H1 (cell line): ENCODE measurements at regions not wholly inside any gene's neighbourhood (a gene's known extent, or its start where the extent isn't known, plus 50 kb on each side); places are given as distances from the start of the nearest gene placed in this dataset.

ENCODE experiments used
- CTCF ChIA-PET: fragments of 300-600 bp; sonication (Branson Sonifier 250); formaldehyde crosslinking; loops from one replicate; lab custom pipeline; 2021; ENCODE audit not compliant: partially characterized antibody; lab: Charles Lee
- POLR2A ChIA-PET: fragments of 300-600 bp; sonication (Branson Sonifier 250); formaldehyde crosslinking; loops from one replicate; lab custom pipeline; 2021; ENCODE audit warnings: inconsistent platforms; ENCODE audit not compliant: partially characterized antibody; lab: Charles Lee
- DNase-seq, 2 experiments: peaks; one replicate each; pipeline versions ENCODE4 v3.0.0 to v3.0.0-alpha.2; 2010 to 2022; ENCODE audit warnings: low spot score in 2 of 2, low read depth in 1 of 2, mixed read lengths in 1 of 2
- FAIRE-seq: peaks from 2 replicates; lab custom pipeline; 2011; peaks lifted over from hg19 to GRCh38; lab: Jason Lieb, UNC
- H2AFZ ChIP-seq: 2 replicates; pipeline ENCODE4 v1.8.1; 2012; ENCODE audit warnings: low read length, inconsistent platforms
- H2AK5ac ChIP-seq: 2 replicates; pipeline ENCODE4 v1.6.1; 2013; ENCODE audit warnings: low read depth, low read length
- H2BK120ac ChIP-seq: replicated peaks from 2 replicates; pipeline ENCODE3; 2013; ENCODE audit warnings: low read depth, low read length, inconsistent platforms
- H2BK12ac ChIP-seq: 2 replicates; pipeline ENCODE4 v1.6.1; 2013; ENCODE audit warnings: low read depth, low read length
- H2BK15ac ChIP-seq: 2 replicates; pipeline ENCODE4 v1.6.1; 2013; ENCODE audit warnings: low read length
- H2BK20ac ChIP-seq: 2 replicates; pipeline ENCODE4 v1.6.1; 2013; ENCODE audit warnings: low read length
- H2BK5ac ChIP-seq: 2 replicates; pipeline ENCODE4 v1.6.1; 2013; ENCODE audit warnings: low read depth, low read length
- H3K14ac ChIP-seq: 2 replicates; pipeline ENCODE4 v1.6.1; 2013; ENCODE audit warnings: inconsistent platforms; ENCODE audit not compliant: insufficient read length
- H3K18ac ChIP-seq: 2 replicates; pipeline ENCODE4 v1.6.1; 2013; ENCODE audit warnings: low read length; ENCODE audit errors: extremely low read depth
- H3K23ac ChIP-seq: 2 replicates; pipeline ENCODE4 v1.6.1; 2013; ENCODE audit warnings: inconsistent platforms; ENCODE audit not compliant: insufficient read length
- H3K23me2 ChIP-seq: 2 replicates; pipeline ENCODE4 v1.6.1; 2013; ENCODE audit warnings: low read depth, low read length
- H3K27ac ChIP-seq: 2 replicates; pipeline ENCODE4 v1.6.1; 2011; ENCODE audit warnings: low read depth, low read length, inconsistent platforms
- H3K27me3 ChIP-seq, 4 experiments: replicated peaks in 1 of 4; 1 replicate in 1 of 4; 2 replicates in 3 of 4; pipeline versions ENCODE4 v1.6.1 to v1.8.1; 2011 to 2013; ENCODE audit warnings: low read length in 3 of 4, mild to moderate bottlenecking in 3 of 4, inconsistent platforms in 2 of 4, mixed read lengths in 2 of 4, moderate library complexity in 1 of 4; ENCODE audit not compliant: control insufficient read depth in 3 of 4, insufficient read depth in 3 of 4; ENCODE audit errors: extremely low read depth in 1 of 4
- H3K36me3 ChIP-seq, 4 experiments: 2 replicates each; pipeline versions ENCODE4 v1.6.1 to v1.8.1; 2011 to 2013; ENCODE audit warnings: mild to moderate bottlenecking in 4 of 4, low read length in 3 of 4, moderate library complexity in 2 of 4, control low read depth in 1 of 4, inconsistent platforms in 1 of 4; ENCODE audit not compliant: insufficient read depth in 4 of 4, control insufficient read depth in 2 of 4
- H3K4ac ChIP-seq: replicated peaks from 2 replicates; pipeline ENCODE3; 2013; ENCODE audit warnings: low read length, low read depth, mixed read lengths, inconsistent platforms; ENCODE audit not compliant: insufficient read length
- H3K4me1 ChIP-seq, 4 experiments: replicated peaks in 1 of 4; 1 replicate in 1 of 4; 2 replicates in 3 of 4; pipeline versions ENCODE4 v1.6.1 to v1.8.1; 2011 to 2013; ENCODE audit warnings: low read length in 3 of 4, inconsistent platforms in 2 of 4, mixed read lengths in 1 of 4; ENCODE audit not compliant: insufficient read depth in 4 of 4, control insufficient read depth in 3 of 4
- H3K4me2 ChIP-seq, 2 experiments: 2 replicates each; pipeline versions ENCODE4 v1.6.1 to v1.8.1; 2011 to 2013; ENCODE audit warnings: low read depth in 2 of 2, low read length in 2 of 2, control low read depth in 1 of 2, inconsistent platforms in 1 of 2, mild to moderate bottlenecking in 1 of 2; ENCODE audit not compliant: insufficient read depth in 1 of 2
- H3K4me3 ChIP-seq, 4 experiments: fragments of 200-600, 300-600 bp in 1 of 4; sonication (generic), shearing (Covaris generic), sonication (Bioruptor Twin) in 1 of 4; 2 replicates each; pipeline versions ENCODE4 v1.5.1 to v1.8.1; 2011 to 2016; ENCODE audit warnings: low read length in 4 of 4, low read depth in 3 of 4, control low read depth in 2 of 4, inconsistent platforms in 2 of 4, mild to moderate bottlenecking in 2 of 4, mixed read lengths in 1 of 4, moderate library complexity in 1 of 4; ENCODE audit not compliant: insufficient read depth in 2 of 4; ENCODE audit errors: extremely low read depth in 1 of 4
- H3K56ac ChIP-seq: replicated peaks from 2 replicates; pipeline ENCODE3; 2013; ENCODE audit warnings: low read depth, mild to moderate bottlenecking, mixed read lengths, low read length, inconsistent platforms; ENCODE audit not compliant: insufficient read length
- H3K79me1 ChIP-seq: 2 replicates; pipeline ENCODE4 v1.6.1; 2013; ENCODE audit warnings: low read depth, low read length, control low read depth
- H3K79me2 ChIP-seq, 2 experiments: 2 replicates each; pipeline versions ENCODE4 v1.6.1 to v1.8.1; 2012 to 2013; ENCODE audit warnings: low read length in 2 of 2, mild to moderate bottlenecking in 2 of 2, inconsistent platforms in 1 of 2; ENCODE audit not compliant: insufficient read depth in 2 of 2, control insufficient read depth in 1 of 2
- H3K9ac ChIP-seq, 4 experiments: replicated peaks in 1 of 4; 1 replicate in 1 of 4; 2 replicates in 3 of 4; pipeline versions ENCODE4 v1.6.1 to v1.8.1; 2011 to 2013; ENCODE audit warnings: low read depth in 3 of 4, low read length in 3 of 4, control low read depth in 2 of 4, mild to moderate bottlenecking in 2 of 4, moderate library complexity in 2 of 4, inconsistent platforms in 1 of 4; ENCODE audit errors: extremely low read depth in 1 of 4
- H3K9me3 ChIP-seq, 2 experiments: 2 replicates each; pipeline versions ENCODE4 v1.6.1 to v1.8.1; 2012 to 2013; ENCODE audit warnings: mild to moderate bottlenecking in 2 of 2, moderate library complexity in 2 of 2, control low read depth in 1 of 2, inconsistent platforms in 1 of 2, low read depth in 1 of 2, low read length in 1 of 2, mixed read lengths in 1 of 2; ENCODE audit not compliant: insufficient read depth in 2 of 2
- H4K20me1 ChIP-seq, 2 experiments: replicated peaks in 1 of 2; 2 replicates each; pipeline versions ENCODE3 to v1.8.1; 2011 to 2013; ENCODE audit warnings: inconsistent platforms in 2 of 2, low read length in 2 of 2, mild to moderate bottlenecking in 1 of 2; ENCODE audit not compliant: insufficient read depth in 2 of 2, control insufficient read depth in 1 of 2
- H4K5ac ChIP-seq: 2 replicates; pipeline ENCODE4 v1.6.1; 2013; ENCODE audit warnings: low read length, low read depth, mixed read lengths, inconsistent platforms; ENCODE audit not compliant: insufficient read length
- H4K8ac ChIP-seq: 2 replicates; pipeline ENCODE4 v1.8.0; 2013; ENCODE audit warnings: mild to moderate bottlenecking, moderate library complexity, low read length, inconsistent platforms; ENCODE audit not compliant: insufficient read depth; ENCODE audit errors: extremely low read depth
- H4K91ac ChIP-seq: replicated peaks from 2 replicates; pipeline ENCODE3; 2013; ENCODE audit warnings: low read length, mixed read lengths, inconsistent platforms; ENCODE audit not compliant: insufficient read length
- ASH2L ChIP-seq: fragments of 200-600, 300-600 bp; sonication (generic); IDR thresholded peaks from one replicate; pipeline ENCODE4 v1.7.1; 2017; ENCODE audit warnings: low read length
- BACH1 ChIP-seq: IDR thresholded peaks from 2 replicates; pipeline ENCODE4 v1.6.1; 2012; ENCODE audit warnings: low read length, improper control_type of control experiment
- CEBPB ChIP-seq: IDR thresholded peaks from 2 replicates; pipeline ENCODE4 v1.6.1; 2012; ENCODE audit warnings: low read depth, low read length
- CHD2 ChIP-seq: IDR thresholded peaks from 2 replicates; pipeline ENCODE4 v1.6.1; 2012; ENCODE audit warnings: low read length, improper control_type of control experiment
- CREB1 ChIP-seq: IDR thresholded peaks from 2 replicates; pipeline ENCODE4 v1.6.1; 2012; ENCODE audit warnings: inconsistent platforms
- EP300 ChIP-seq, 2 experiments: IDR thresholded peaks; 1 replicate in 1 of 2; 2 replicates in 1 of 2; pipeline ENCODE4 v1.6.1; 2011 to 2012; ENCODE audit warnings: low read depth in 2 of 2, low read length in 2 of 2, mild to moderate bottlenecking in 2 of 2, borderline replicate concordance in 1 of 2, inconsistent platforms in 1 of 2, moderate library complexity in 1 of 2
- HDAC2 ChIP-seq, 2 experiments: fragments of 300-600 bp in 1 of 2; sonication (generic) in 1 of 2; IDR thresholded peaks; 2 replicates each; pipeline ENCODE4 v1.6.1; 2011 to 2012; ENCODE audit warnings: low read depth in 2 of 2, low read length in 2 of 2, mild to moderate bottlenecking in 2 of 2, moderate library complexity in 2 of 2, borderline replicate concordance in 1 of 2, inconsistent platforms in 1 of 2
- RAD21 ChIP-seq, 2 experiments: IDR thresholded peaks in 1 of 2; conservative IDR thresholded peaks in 1 of 2; 2 replicates each; pipeline ENCODE4 v1.6.1; 2011; ENCODE audit warnings: low read depth in 2 of 2, low read length in 2 of 2, improper control_type of control experiment in 1 of 2, inconsistent platforms in 1 of 2, mild to moderate bottlenecking in 1 of 2, moderate library complexity in 1 of 2
- RBBP5 ChIP-seq: IDR thresholded peaks from 2 replicates; pipeline ENCODE4 v1.7.1; 2012; ENCODE audit warnings: low read depth, mild to moderate bottlenecking, inconsistent platforms, low read length, moderate library complexity, borderline replicate concordance
- SP1 ChIP-seq: IDR thresholded peaks from 2 replicates; pipeline ENCODE4 v1.6.1; 2011; ENCODE audit warnings: low read depth, low read length
- TEAD4 ChIP-seq: IDR thresholded peaks from 2 replicates; pipeline ENCODE4 v1.6.1; 2012; ENCODE audit warnings: low read depth, low read length, inconsistent platforms, mixed read lengths
- ZNF274 ChIP-seq: IDR thresholded peaks from 2 replicates; pipeline ENCODE4 v1.7.0; 2012; ENCODE audit warnings: low read length, borderline replicate concordance; ENCODE audit errors: extremely low read depth
- WGBS, 2 experiments: shearing (Covaris generic) in 1 of 2; methylation state at CpG; one replicate each; pipeline versions ENCODE4 v1.1.6 to v1.1.7; 2013 to 2015; ENCODE audit warnings: low lambda C conversion rate in 2 of 2, mixed read lengths in 2 of 2, inconsistent platforms in 1 of 2, low coverage in 1 of 2, missing lambda C conversion rate in 1 of 2; ENCODE audit not compliant: insufficient replicate concordance in 2 of 2, insufficient coverage in 1 of 2, insufficient read length in 1 of 2; ENCODE audit errors: extremely low coverage in 1 of 2, missing lambda C conversion rate in 1 of 2; 5-methylcytosine and 5-hydroxymethylcytosine counted together
- TF ChIP-seq, protein P1 (sequence below): IDR thresholded peaks from 2 replicates; pipeline ENCODE4 v1.6.1; 2012; ENCODE audit warnings: low read length, inconsistent platforms

DNA sequence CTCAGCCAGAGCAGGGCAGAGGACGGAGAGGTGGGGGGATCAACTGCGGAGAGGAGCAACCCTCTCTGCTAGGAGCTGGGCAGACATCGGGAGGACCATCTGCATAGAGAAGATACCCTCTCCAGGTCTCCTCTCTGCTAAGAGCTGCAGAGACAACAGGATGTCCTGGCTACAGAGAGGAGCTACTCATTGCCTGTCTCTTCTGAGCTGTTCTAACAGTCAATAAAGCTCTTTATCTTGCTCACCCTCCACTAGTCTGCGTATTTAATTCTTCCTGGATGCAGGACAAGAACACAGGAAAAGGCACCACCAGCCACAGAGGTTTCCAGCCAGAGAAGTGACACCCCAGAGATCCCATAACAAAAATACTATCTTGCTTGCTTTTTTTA, 871.1 kb upstream of the GJE1 start:
- no peak overlapping the region for H3K23ac ChIP-seq
- POLR2A ChIA-PET: interaction anchor here (0.6 kb wide), 1 partner anchor 255 kb away, joined by 3 read pairs; no protein-coding TSS in a partner anchor
- TF ChIP-seq BACH1 (no peak), TEAD4 (no peak), ZNF274 (no peak), RBBP5 (no peak), ASH2L (no peak), SP1 (no peak), RAD21 (IDR thresholded peaks at IDR 0.05 in 1 of 2, conservative IDR thresholded peaks at IDR 0.05 in 1 of 2; ENCODE audit: low read depth in 2 of 2, low read length in 2 of 2) (no peak), CREB1 (no peak), EP300 (IDR thresholded peaks at IDR 0.05; ENCODE audit: borderline replicate concordance in 1 of 2, low read depth in 2 of 2, low read length in 2 of 2) (no peak), CEBPB (no peak), HDAC2 (IDR thresholded peaks at IDR 0.05; ENCODE audit: borderline replicate concordance in 1 of 2, low read depth in 2 of 2, low read length in 2 of 2) (no peak), CHD2 (no peak)
- TF ChIP-seq, protein P1, sequence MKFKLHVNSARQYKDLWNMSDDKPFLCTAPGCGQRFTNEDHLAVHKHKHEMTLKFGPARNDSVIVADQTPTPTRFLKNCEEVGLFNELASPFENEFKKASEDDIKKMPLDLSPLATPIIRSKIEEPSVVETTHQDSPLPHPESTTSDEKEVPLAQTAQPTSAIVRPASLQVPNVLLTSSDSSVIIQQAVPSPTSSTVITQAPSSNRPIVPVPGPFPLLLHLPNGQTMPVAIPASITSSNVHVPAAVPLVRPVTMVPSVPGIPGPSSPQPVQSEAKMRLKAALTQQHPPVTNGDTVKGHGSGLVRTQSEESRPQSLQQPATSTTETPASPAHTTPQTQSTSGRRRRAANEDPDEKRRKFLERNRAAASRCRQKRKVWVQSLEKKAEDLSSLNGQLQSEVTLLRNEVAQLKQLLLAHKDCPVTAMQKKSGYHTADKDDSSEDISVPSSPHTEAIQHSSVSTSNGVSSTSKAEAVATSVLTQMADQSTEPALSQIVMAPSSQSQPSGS: no peak

More for the DNA sequence above, 871.1 kb upstream of the GJE1 start:
- Histone ChIP-seq H3K9ac (no peak overlapping the region), H3K9me3 (no peaks in the 10 kb centered on the region; a peak in 1 of 4 replicates), H3K56ac (no peak overlapping the region), H3K4me3 (no peak overlapping the region), H2AFZ (no peak overlapping the region), H3K23me2 (no peaks in the 10 kb centered on the region), H4K5ac (no peak overlapping the region), H3K4me1 (peaks cover 0 to 4% (median 1%) of the 10 kb centered on the region in 4 experiments; a peak in 1 of 7 replicates), H3K4me2 (no peak overlapping the region), H2BK120ac (no peak overlapping the region), H4K20me1 (no peaks in the 10 kb centered on the region), H2BK20ac (no peak overlapping the region), H3K4ac (no peak overlapping the region), H2AK5ac (no peak overlapping the region), H4K91ac (no peak overlapping the region), H3K27me3 (no peaks in the 10 kb centered on the region), H3K18ac (no peak overlapping the region), H2BK5ac (no peak overlapping the region), H4K8ac (no peak overlapping the region), H3K79me2 (no peaks in the 10 kb centered on the region), H2BK12ac (no peak overlapping the region), H3K27ac (no peak overlapping the region), H2BK15ac (no peak overlapping the region), H3K79me1 (no peaks in the 10 kb centered on the region), H3K14ac (no peak overlapping the region), H3K36me3 (no peaks in the 10 kb centered on the region)
- DNase-seq (no peak), FAIRE-seq (no peak)
- 93% methylated on average over 4 of the region's 4 CpGs; no CpG with 5 or more reads in 1 of the 2 experiments for WGBS, 2 experiments
- CTCF ChIA-PET: interaction anchor here (0.6 kb wide), 1 partner anchor 340 kb away, joined by 3 read pairs; no protein-coding TSS in a partner anchor
